ENCODE measurements at regions not wholly inside any gene's neighbourhood (a gene's known extent, or its start where the extent isn't known, plus 50 kb on each side); places are given as distances from the start of the nearest gene placed in this dataset.

- no peaks in the 10 kb centered on the region for H3K27me3 Mint-ChIP-seq (ENCODE audit: unreplicated experiment)
- no peaks in the 10 kb centered on the region for H3K9me3 Mint-ChIP-seq (ENCODE audit: low read depth, unreplicated experiment)
- CTCF ChIA-PET: no interaction called here
These were observed 113.4 kb downstream of the SPTSSA start for GRCh38 chr14:34348592-34348991.

GRCh38 chr14:34347683-34348082, 114.4 kb downstream of the SPTSSA start:
- no peaks in the 10 kb centered on the region for H3K4me1 Mint-ChIP-seq (ENCODE audit: low read depth, unreplicated experiment)
- H3K27ac Mint-ChIP-seq (ENCODE audit: unreplicated experiment): no peak overlapping the region
- BruUV-seq (replicated peaks): no TSS peak
- DNase-seq: no peak
- CTCF ChIA-PET: interaction anchor here (0.7 kb wide), 1 partner anchor 13 kb away, joined by 3 read pairs; no protein-coding TSS in a partner anchor
- H3K27me3 Mint-ChIP-seq (ENCODE audit: unreplicated experiment): no peaks in the 10 kb centered on the region
- intact Hi-C loops (cut with micrococcal nuclease; ENCODE audit: unreplicated experiment): no loop called here
- no peak overlapping the region for H3K4me3 Mint-ChIP-seq (ENCODE audit: low read depth, unreplicated experiment)
- TF ChIP-seq CTCF (IDR thresholded peaks at IDR 0.05; ENCODE audit: unreplicated experiment): no peak
- H3K36me3 Mint-ChIP-seq (ENCODE audit: insufficient read depth, unreplicated experiment): no peaks in the 10 kb centered on the region
- peaks cover 6% of the 10 kb centered on the region for H3K9me3 Mint-ChIP-seq (ENCODE audit: low read depth, unreplicated experiment)

More at GRCh38 chr14:34348592-34348991, 113.4 kb downstream of the SPTSSA start:
- no peak overlapping the region for H3K27ac Mint-ChIP-seq (ENCODE audit: unreplicated experiment)
- intact Hi-C loops (cut with micrococcal nuclease; ENCODE audit: unreplicated experiment): no loop called here
- H3K4me1 Mint-ChIP-seq (ENCODE audit: low read depth, unreplicated experiment): no peaks in the 10 kb centered on the region
- H3K4me3 Mint-ChIP-seq (ENCODE audit: low read depth, unreplicated experiment): no peak overlapping the region
- no peak for DNase-seq
- H3K36me3 Mint-ChIP-seq (ENCODE audit: insufficient read depth, unreplicated experiment): no peaks in the 10 kb centered on the region
- no TSS peak for BruUV-seq (replicated peaks)
- TF ChIP-seq CTCF (IDR thresholded peaks at IDR 0.05; ENCODE audit: unreplicated experiment): no peak

- BruUV-seq (replicated peaks): no TSS peak
- CTCF ChIA-PET: interaction anchor here (0.6 kb wide), 1 partner anchor 144 kb away, joined by 5 read pairs; no protein-coding TSS in a partner anchor
- Mint-ChIP-seq H3K36me3 (ENCODE audit: insufficient read depth, unreplicated experiment) (no peaks in the 10 kb centered on the region), H3K27ac (ENCODE audit: unreplicated experiment) (no peak overlapping the region), H3K9me3 (ENCODE audit: low read depth, unreplicated experiment) (peaks cover 6% of the 10 kb centered on the region), H3K4me3 (ENCODE audit: low read depth, unreplicated experiment) (no peak overlapping the region), H3K27me3 (ENCODE audit: unreplicated experiment) (no peaks in the 10 kb centered on the region), H3K4me1 (ENCODE audit: low read depth, unreplicated experiment) (peaks cover 1% of the 10 kb centered on the region)
- no peak for TF ChIP-seq CTCF (IDR thresholded peaks at IDR 0.05; ENCODE audit: unreplicated experiment)
- intact Hi-C loops (cut with micrococcal nuclease; ENCODE audit: unreplicated experiment): no loop called here
- DNase-seq: no peak
These were observed 116.1 kb downstream of the SPTSSA start for GRCh38 chr14:34345718-34346465.

GRCh38 chr14:34344318-34344717, 117.7 kb downstream of the SPTSSA start:
- Mint-ChIP-seq H3K36me3 (ENCODE audit: insufficient read depth, unreplicated experiment) (peaks cover 4% of the 10 kb centered on the region), H3K27me3 (ENCODE audit: unreplicated experiment) (no peaks in the 10 kb centered on the region), H3K9me3 (ENCODE audit: low read depth, unreplicated experiment) (peaks cover 6% of the 10 kb centered on the region), H3K27ac (ENCODE audit: unreplicated experiment) (no peak overlapping the region), H3K4me3 (ENCODE audit: low read depth, unreplicated experiment) (no peak overlapping the region), H3K4me1 (ENCODE audit: low read depth, unreplicated experiment) (peaks cover 9% of the 10 kb centered on the region)
- BruUV-seq (replicated peaks): no TSS peak
- intact Hi-C loops (cut with micrococcal nuclease; ENCODE audit: unreplicated experiment): no loop called here
- CTCF ChIA-PET: no interaction called here
- DNase-seq: no peak
- no peak for TF ChIP-seq CTCF (IDR thresholded peaks at IDR 0.05; ENCODE audit: unreplicated experiment)

All from Calu3 (cell line).